ENCODE measurements at regions not wholly inside any gene's neighbourhood (a gene's known extent, or its start where the extent isn't known, plus 50 kb on each side); places are given as distances from the start of the nearest gene placed in this dataset.

- DNase-seq = no peak
Measured at GRCh38 chr7:46480619-46481018, 559.5 kb upstream of the IGFBP3 start.

GRCh38 chr7:46479680-46480079 is 558.6 kb upstream of the IGFBP3 start:
- DNase-seq = no peak

GRCh38 chr7:46478046-46478445 is 557.0 kb upstream of the IGFBP3 start:
- DNase-seq = no peak

- DNase-seq = peak; percentile 0
Measured at GRCh38 chr7:46468753-46469356, 547.8 kb upstream of the IGFBP3 start.

- DNase-seq = no peak
Measured at GRCh38 chr7:46463170-46463569, 542.1 kb upstream of the IGFBP3 start.

GRCh38 chr7:46461334-46461777 is 540.3 kb upstream of the IGFBP3 start:
- no peak for DNase-seq

GRCh38 chr7:46459942-46460341 is 538.9 kb upstream of the IGFBP3 start:
- DNase-seq = no peak

GRCh38 chr7:46454816-46455215 is 533.7 kb upstream of the IGFBP3 start:
- DNase-seq = no peak

GRCh38 chr7:46452561-46453135 is 531.6 kb upstream of the IGFBP3 start:
- DNase-seq = no peak

GRCh38 chr7:46451846-46452245 is 530.8 kb upstream of the IGFBP3 start:
- no peak for DNase-seq

- no peak for DNase-seq
Measured at GRCh38 chr7:46450886-46451285, 529.8 kb upstream of the IGFBP3 start.

GRCh38 chr7:46450425-46450824 is 529.4 kb upstream of the IGFBP3 start:
- DNase-seq = no peak

- DNase-seq = no peak
Measured at GRCh38 chr7:46449743-46450142, 528.7 kb upstream of the IGFBP3 start.

- no peak for DNase-seq
Measured at GRCh38 chr7:46448478-46448877, 527.4 kb upstream of the IGFBP3 start.

- no peak for DNase-seq
Measured at GRCh38 chr7:46446151-46446550, 525.1 kb upstream of the IGFBP3 start.

GRCh38 chr7:46444256-46444655 is 523.2 kb upstream of the IGFBP3 start:
- DNase-seq = no peak

- DNase-seq = no peak
Measured at GRCh38 chr7:46440186-46440585, 519.1 kb upstream of the IGFBP3 start.

- no peak for DNase-seq
Measured at GRCh38 chr7:46432708-46433107, 511.6 kb upstream of the IGFBP3 start.

GRCh38 chr7:46428295-46428694 is 507.2 kb upstream of the IGFBP3 start:
- DNase-seq = no peak

- no peak for DNase-seq
Measured at GRCh38 chr7:46424934-46425333, 503.9 kb upstream of the IGFBP3 start.

GRCh38 chr7:46421441-46422230 is 500.6 kb upstream of the IGFBP3 start:
- no peak for DNase-seq

- DNase-seq = no peak
Measured at GRCh38 chr7:46414946-46415345, 493.9 kb upstream of the IGFBP3 start.

GRCh38 chr7:46411236-46411635 is 490.2 kb upstream of the IGFBP3 start:
- DNase-seq = no peak

GRCh38 chr7:46407125-46407524 is 486.1 kb upstream of the IGFBP3 start:
- no peak for DNase-seq
